ENCODE measurements at regions not wholly inside any gene's neighbourhood (a gene's known extent, or its start where the extent isn't known, plus 50 kb on each side); places are given as distances from the start of the nearest gene placed in this dataset.
"Not testable (repeated sequence)": the region's sequence is repeated elsewhere in the genome, so short reads cannot be mapped to it uniquely, and the experiment has no call there.

DNA sequence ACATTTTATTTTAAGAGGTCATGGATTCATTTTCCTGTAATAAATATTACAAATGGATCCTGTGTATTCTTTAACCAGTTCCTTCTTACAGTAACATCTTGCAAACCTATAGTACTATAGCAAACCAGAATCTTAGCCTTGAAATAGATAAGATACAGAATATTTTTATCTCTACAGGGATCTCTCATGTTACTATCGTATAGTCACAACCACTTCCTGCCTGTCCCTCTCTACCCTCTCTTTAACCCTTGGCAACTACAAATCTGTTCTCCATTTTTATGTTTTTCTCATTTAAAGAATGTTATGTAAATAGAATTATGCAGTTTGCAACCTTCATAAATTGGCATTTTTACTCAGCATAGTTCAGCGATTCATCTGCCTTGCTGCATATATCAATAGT, 454.0 kb downstream of the DIRAS2 start:
- DNase-seq, result no peak

DNA sequence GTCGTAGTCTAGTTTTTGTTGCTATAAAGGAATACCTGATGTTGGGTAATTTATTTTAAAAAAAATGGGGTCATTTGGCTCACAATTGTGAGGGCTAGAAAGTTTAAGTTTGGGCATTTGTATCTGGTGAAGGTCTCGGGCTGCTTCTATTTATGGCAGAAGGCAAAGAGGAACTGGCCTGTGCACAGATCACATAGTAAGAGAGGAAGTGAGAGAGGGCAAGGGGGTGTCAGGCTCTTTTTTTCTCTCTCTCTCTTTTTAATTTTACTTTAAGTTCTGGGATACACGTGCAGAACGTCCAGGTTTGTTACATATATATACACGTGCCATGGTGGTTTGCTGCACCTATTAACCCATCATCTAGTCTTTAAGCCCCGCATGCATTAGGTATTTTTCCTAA, 453.3 kb downstream of the DIRAS2 start:
- DNase-seq, result peak in 1 of 51 donors; percentile 1

DNA sequence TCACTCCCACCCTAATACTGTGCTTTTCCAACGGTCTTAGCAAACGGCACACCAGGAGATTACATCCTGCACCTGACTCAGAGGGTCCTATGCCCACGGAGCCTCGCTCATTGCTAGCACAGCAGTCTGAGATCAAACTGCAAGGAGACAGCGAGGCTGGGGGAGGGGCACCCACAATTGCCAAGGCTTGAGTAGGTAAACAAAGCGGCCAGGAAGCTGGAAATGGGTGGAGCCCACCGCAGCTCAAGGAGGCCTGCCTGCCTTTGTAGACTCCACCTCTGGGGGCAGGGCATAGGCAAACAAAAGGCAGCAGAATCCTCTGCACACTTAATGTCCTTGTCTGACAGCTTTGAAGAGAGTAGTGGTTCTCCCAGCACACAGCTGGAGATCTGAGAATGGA, 450.2 kb downstream of the DIRAS2 start:
- not testable (repeated sequence) for DNase-seq

DNA sequence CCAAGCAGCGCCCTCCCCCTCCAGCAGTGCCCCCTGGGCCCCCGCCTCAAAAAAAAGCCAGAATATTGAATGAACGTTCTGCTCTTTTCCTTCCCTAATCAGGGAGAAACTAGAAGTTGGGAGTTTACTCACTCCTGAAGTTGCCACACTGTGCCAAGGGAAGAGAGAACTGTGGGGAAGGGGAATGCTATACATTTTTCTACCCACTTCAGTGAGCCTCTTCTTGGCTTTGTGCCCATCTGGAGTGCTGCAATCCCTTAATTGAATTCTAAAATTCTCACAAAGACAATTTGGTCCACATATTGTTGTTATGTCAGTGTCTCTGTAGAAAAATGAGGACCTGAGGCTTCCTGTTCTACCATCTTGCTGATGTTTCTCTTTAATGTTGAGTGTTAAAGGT, 443.7 kb downstream of the DIRAS2 start:
- DNase-seq, result no peak

DNA sequence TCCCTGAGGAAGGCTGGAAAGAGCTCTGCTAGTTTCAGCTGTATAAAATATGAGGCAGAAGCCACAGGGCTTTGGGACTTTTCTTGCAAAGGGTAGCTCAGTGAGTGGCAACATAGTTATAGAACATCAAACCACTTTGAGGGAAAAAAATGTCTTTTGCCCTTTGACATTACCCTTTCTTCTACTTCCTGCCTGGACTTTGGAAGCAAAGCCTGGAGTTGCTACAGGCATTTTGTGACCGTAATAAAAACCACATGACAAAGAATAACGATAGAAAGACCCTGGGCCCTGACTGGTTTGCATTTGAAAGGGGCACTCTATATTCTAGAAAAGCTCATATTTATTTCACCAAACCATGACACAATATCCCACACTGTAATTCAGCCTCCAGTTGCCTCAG, 440.9 kb downstream of the DIRAS2 start:
- DNase-seq, result no peak

DNA sequence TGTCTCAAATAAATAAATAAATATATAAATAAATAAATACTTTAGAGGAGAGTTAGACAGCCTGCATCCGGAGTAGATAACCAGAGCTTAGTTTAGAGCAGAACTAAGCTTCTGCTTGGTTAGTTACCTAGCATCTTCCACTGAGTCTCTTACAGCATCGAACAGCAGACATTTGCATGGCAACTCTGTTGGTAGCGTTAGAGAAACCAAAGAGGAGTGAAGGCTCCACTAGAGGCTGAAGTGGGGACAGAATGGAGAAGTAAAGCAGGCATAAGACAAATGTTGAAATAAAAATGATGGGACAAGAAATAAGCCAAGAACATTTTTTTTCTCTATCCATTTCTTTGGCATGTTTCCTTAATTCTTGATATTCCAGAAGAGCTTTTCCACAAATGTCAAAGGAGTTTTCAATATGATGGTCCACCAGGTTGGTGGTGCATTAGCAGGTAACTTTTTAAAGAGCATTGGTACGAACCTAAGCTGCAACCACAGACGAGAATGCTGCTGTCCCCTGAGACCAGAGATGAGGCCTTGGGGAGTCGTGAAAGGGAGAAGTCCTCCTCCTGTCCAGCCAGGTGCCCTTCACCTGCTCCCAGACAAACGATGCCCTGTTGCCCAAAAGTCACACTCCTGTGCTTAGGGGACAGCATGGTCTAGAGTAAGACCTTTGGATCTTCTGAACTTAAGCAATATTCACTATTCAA, 438.3 kb downstream of the DIRAS2 start:
- no peak for DNase-seq

DNA sequence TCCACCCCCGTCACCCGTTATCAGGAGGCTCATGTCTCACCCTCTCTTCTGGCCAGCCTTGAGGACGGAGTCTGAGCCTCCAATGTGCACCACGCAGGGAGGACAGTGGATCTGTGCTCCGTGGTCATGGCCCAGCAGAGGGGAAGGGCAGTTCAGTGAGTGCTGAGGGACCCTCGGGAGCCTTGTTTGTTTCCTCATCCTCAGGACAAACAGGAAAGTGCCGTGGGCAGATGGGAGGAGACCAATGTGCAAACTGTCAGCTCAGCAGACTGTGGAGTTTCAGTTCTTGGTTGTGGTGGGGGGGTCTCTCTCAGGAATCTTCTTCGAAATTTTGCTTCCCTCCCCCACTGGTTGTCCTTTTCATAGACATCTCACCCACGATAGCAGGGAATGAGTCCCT, 429.6 kb downstream of the DIRAS2 start:
- DNase-seq, result peak in 6 of 51 donors; percentile 8 to 26 (median 13)

DNA sequence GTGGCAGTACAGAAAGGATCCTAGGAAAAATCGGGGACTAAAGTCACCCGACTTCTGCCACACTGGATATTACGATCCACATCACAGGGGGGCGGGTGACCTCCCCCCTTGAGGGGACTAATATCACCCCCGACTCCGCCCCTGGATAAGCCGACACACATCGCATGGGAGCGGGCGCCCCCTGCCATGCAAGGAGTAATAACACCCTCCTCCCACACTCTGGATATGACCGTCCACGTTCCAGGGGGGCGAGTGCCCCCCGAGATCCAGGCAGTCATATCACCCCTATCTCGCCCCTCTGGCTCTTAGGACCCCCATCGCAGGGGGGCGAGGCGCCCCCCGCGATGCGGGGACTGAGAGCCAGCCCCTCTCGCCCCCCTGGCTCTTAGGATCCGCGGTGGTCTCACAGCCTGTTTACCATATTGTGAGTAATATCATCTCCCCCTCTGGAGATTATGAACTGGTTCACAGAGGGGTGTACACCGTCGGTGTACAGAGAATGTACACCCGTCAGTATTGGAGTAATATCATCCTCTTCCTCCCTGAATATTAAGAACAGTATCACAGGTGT, 423.0 kb downstream of the DIRAS2 start:
- peak in 3 of 51 donors; percentile 1 to 6 (median 5) for DNase-seq

DNA sequence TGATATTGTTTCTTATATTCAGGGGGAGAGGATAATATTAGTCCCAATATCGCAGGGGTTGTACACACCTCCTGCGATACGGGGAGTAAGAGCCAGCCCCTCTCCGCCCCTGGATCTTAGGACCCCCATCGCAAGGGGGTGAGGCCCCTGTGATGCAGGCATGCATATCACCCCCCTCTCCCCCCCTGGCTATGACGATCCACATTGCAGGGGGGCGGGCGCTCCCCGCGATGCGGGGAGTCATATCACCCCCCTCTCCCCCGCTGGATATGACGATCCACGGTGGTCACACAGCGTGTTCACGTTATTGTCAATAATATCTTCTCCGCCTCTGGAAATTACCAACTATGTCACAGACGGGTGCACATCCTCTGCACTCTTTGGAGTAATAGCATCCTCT, 420.7 kb downstream of the DIRAS2 start:
- not testable (repeated sequence) for DNase-seq

DNA sequence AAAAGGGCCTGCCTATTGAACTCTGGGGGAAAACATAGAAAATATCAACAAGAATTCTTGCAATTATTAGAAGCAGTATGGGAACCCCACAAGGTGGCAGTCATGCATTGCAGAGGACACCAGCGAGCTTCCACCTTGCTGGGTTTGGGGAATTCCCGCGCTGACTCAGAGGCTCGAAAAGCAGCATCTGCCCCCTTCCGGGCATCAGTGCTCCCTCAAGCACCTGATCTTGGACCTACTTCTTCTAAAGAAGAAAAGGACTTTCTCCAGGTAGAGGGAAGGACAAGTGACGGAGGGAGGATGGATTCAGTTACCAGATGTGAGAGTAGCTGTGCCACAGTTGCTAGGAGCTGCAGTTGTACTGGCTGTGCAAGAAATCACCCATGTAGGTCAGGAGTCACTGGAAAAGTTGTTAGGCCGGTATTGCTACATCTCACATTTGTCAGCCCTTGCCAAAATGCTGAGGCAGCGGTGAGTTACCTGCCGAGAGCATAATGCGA, 415.7 kb downstream of the DIRAS2 start:
- peak in 28 of 51 donors; percentile 0 to 56 (median 24) for DNase-seq

DNA sequence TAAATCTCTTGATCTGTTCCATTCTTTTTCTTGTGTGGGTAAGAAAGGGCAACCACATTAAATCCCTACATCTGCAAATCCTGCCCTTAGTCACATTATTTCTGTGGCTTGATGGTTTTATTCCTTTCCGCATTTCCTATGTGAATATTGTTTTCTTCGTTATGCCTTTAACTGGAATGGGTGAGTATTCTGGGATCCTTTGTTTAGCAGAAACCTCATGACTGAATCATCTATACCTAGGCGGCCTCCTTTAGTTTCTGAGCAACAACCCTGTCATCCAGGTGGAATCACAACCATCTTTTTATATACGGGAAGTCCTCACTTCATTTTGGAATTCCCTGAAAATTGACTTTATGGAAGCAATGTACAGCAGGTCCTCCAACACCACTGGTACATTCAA, 409.5 kb downstream of the DIRAS2 start:
- DNase-seq, result not testable (repeated sequence)

DNA sequence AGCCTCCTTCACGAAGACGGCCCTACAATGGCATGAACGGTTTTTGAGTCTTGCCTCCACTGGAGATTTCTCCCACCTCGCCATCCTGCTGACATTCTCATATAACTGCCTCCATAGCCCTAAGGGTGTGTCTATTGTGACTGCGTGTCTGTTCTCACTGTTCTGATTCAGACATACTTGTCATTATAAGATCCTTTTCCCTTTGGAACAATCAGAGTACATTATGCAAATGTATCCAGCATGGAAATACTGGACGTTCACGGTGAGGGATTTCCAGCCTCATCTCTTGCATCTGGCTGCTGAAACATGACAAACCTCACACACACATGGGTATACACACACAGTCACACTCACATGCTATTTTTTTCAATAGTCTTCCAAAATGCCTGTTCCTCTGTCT, 402.1 kb downstream of the DIRAS2 start:
- no peak for DNase-seq

DNA sequence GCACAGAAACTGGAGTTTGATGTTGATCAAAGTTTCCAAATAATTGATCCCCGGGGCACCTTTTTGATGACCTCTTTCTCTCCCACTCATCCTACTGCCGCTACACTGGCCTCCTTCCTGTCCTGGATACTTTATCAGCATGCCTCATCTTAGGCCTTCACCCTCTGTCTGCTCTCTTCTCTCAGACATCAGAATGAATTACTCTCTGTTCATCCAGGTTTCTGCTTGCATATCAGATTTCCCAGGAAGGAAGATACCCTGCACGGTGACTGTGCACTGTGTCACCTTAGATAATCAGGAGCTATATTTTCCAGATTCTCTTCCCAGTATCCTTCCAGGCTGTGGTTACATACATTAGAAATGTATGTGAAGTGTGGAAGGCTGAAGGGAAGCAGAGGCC, 397.0 kb downstream of the DIRAS2 start:
- no peak for DNase-seq

DNA sequence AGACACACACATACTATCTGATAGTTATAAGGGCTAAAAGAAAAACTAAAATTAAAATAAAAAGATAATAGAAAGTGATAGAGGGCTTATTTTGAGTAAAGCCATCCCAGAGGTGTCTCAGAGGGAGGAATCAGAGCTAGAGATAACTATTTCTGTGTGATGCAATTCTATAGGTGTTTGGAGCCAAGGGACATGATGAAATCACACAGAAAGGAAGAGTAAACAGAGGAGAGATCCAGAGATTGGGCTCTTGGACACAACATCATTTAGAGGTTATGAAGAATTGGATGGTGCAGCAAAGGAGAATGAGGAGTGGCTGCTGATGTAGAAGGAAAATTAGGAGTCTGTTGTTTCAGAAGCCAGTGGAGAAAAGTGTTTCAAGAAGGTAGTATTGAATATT, 393.5 kb downstream of the DIRAS2 start:
- DNase-seq, result no peak

DNA sequence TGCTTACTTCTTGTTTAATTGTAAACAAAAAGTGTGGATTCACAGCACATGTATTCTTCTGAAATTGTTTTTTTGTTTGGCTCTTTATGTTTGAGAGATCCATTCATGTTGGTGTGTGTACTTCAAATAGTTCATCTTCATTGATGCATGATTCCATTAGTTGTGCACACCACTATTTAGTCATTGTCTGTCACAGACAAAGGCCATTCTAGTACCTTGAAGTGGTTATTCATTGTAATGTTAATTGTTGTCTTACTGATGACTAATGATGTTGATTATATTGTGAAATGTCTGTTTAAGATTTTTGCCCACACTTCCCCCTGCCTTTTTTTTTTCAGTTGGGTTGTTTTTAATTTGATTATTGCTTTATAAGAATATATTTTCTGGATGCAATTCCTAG, 391.3 kb downstream of the DIRAS2 start:
- DNase-seq, result no peak

DNA sequence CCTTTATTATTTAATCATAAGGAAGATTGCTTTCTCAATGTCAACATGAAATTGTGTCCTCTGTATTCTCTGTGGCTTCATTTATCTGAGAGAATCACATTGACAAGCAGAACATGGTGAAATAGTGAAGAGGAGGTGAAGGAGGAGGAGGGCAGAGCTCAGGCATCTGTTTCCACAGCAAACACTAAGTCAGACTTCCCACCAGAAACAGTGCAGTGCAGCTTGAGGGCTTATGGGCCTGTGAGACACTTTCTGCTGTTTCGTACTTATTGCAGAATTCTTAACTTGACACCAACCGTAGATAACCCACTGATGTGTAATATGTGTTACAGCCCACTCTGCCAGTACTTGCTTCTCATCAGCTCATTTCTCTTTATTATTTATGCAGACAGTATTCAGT, 386.3 kb downstream of the DIRAS2 start:
- peak in 1 of 51 donors; percentile 22 for DNase-seq

DNA sequence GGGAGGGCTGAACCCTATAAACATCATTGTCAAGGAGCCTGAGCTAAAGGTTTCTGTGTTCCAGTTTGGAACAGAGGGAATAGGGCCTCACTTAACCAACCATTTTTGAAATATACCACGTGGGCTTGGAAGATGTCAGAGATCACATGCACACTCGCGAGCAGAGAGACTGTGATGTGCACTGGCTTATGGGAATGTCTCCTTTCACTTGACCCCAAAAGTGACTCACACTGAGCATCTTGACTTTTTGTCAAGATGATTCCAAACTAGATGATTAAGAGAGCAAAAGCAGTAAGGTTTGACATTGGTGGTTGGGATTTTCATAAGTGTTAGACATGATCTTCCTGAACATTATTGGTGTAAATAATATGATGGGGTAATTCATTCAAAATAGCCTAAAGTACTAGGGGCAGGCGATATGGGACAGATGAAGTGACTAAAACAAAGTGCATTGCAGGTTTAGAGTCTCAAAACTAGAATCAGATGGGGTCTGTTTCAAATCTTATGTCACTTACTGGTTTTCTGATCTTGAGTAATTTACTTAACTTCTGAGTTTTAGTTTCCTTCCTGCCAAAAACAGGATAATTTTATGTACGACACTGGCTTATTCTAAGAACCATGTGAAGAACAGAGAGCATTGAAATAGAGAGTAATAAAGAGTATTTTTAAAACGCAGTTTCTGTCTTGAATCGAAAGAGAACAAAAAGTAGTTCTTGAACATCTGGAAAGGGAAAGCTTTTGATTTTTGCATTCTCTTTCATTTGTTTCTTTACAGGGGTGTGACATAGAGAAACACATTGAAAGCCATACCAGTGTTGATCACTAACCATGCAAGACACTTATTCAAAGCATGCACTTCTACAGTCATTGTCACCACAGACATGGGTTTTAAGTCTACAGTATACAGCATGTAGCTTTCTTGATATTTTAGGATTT, 383.0 kb downstream of the DIRAS2 start:
- no peak for DNase-seq

DNA sequence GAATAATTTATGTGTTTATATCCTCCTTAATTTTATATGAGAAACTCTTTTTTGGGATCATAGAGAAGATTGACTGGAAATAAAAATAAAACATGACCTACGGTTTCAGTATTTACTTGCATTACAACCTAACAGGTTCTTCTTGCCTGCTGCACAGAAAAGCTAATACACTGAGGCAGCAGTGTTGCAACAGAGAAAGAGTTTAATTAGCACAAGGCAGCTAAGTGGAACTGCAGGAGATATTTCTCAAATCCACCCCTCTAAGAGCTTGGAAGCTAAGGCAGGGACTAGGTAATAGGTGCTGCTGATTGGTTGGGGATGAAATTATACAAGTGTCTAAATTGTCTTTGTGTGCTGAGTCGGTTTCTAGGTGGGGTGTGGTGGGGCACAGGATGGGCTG, 380.9 kb downstream of the DIRAS2 start:
- no peak for DNase-seq

DNA sequence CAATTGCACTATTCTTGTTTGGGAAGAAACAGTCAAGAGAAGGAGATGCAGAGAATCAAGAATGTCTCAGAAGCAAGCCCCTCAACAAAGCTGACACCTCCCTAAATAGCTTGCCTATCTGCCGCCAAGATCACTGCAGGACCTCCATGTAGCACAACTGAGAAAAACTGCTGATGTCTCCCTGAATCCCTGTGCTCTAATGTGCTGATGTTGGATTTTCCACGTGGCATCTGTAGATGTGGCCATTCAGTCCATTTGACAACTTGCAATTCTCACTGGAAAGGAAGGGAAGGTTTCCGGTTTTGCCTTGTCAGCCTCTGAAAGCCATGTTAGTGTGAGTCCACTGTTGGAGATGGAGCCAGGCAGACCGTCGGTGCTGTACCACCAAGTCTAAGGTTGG, 374.0 kb downstream of the DIRAS2 start:
- DNase-seq, result no peak

DNA sequence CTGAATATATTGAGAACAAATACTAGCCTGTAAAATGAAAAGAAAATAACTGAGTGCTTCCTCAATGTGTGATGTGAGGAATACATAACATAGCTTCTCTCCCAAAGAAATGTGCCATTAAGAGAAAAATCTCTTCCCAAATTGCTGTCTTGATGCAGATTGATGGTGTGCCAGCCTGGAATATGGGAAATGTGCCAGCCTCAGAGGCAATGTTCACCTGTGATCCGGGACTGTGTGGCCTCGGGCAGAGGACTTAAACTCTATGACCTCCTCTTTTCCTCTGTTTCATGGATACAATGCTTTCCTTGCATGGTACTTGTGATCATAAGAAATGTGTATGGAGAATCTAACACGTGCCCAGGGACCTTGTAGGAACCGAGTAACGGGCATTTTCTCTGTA, 370.9 kb downstream of the DIRAS2 start:
- no peak for DNase-seq

DNA sequence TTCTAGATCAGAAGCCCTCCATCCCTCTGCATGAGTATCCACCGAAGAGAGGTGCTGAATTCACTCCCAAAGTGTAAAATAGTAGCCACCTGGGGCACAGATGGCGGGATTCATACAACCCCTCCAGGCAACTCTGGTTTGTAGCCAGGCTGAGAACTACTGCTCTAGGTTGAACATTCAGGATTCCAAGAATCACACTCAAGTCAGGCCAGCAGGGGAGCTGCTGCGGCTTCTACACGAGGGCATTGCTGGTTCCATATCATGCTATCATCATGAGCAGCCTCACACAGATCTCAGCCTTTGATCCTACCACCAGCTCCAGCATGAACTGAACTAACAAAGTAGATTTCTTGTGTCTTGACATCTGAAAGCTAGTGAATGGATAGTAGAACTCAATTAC, 367.9 kb downstream of the DIRAS2 start:
- no peak for DNase-seq

DNA sequence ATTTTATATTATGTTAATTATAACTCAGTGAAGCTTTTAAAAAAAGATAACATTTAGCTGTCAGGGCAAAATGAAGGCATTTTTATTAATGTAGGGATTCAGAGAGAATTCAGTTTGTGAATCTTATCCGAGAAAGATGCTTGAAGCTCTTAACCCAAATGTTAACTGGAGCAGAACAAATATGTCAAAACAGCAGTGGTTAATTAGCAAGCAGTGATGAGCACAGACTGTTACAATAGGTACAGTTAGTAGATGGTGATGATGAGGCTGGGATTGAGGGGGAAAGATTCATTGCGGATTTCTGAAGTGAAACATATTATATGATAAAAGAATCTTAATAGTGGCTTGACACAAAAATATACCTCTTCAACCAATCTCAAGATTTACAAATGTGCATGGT, 356.7 kb downstream of the DIRAS2 start:
- DNase-seq, result peak in 1 of 51 donors; percentile 10

Measured in hypothalamus (tissue), 51 donors.